ENCODE measurements at regions not wholly inside any gene's neighbourhood (a gene's known extent, or its start where the extent isn't known, plus 50 kb on each side); places are given as distances from the start of the nearest gene placed in this dataset.
"Not testable (repeated sequence)": the region's sequence is repeated elsewhere in the genome, so short reads cannot be mapped to it uniquely, and the experiment has no call there.

- DNase-seq = no peak
Measured at GRCh38 chr10:22875581-22875980, 52.3 kb upstream of the ARMC3 start.

GRCh38 chr10:22874189-22874854, 53.5 kb upstream of the ARMC3 start:
- no peak for DNase-seq

- DNase-seq = no peak
Measured at GRCh38 chr10:22856444-22857074, 71.3 kb upstream of the ARMC3 start.

- DNase-seq = peak; percentile 16
Measured at GRCh38 chr10:22854935-22855421, 72.9 kb upstream of the ARMC3 start.

GRCh38 chr10:22853906-22854447, 73.9 kb upstream of the ARMC3 start:
- DNase-seq = no peak

GRCh38 chr10:22852712-22853353, 75.0 kb upstream of the ARMC3 start:
- DNase-seq = no peak

- DNase-seq = no peak
Measured at GRCh38 chr10:22851865-22852239, 76.0 kb upstream of the ARMC3 start.

GRCh38 chr10:22850541-22850940, 77.3 kb upstream of the ARMC3 start:
- DNase-seq = no peak

- peak; percentile 8 for DNase-seq
Measured at GRCh38 chr10:22849077-22849805, 78.6 kb upstream of the ARMC3 start.

GRCh38 chr10:22848509-22848908, 79.3 kb upstream of the ARMC3 start:
- no peak for DNase-seq

GRCh38 chr10:22846294-22846693, 81.6 kb upstream of the ARMC3 start:
- DNase-seq = no peak

- DNase-seq = no peak
Measured at GRCh38 chr10:22839639-22840038, 88.2 kb upstream of the ARMC3 start.

- DNase-seq = no peak
Measured at GRCh38 chr10:22837771-22838170, 90.1 kb upstream of the ARMC3 start.

GRCh38 chr10:22837351-22837750, 90.5 kb upstream of the ARMC3 start:
- no peak for DNase-seq

GRCh38 chr10:22834471-22834870, 93.4 kb upstream of the ARMC3 start:
- DNase-seq = no peak

GRCh38 chr10:22833781-22834180, 94.1 kb upstream of the ARMC3 start:
- DNase-seq = no peak

GRCh38 chr10:22833353-22833752, 94.5 kb upstream of the ARMC3 start:
- DNase-seq = no peak

- no peak for DNase-seq
Measured at GRCh38 chr10:22832851-22833250, 95.0 kb upstream of the ARMC3 start.

- no peak for DNase-seq
Measured at GRCh38 chr10:22832066-22832602, 95.7 kb upstream of the ARMC3 start.

- no peak for DNase-seq
Measured at GRCh38 chr10:22831586-22831985, 96.3 kb upstream of the ARMC3 start.

GRCh38 chr10:22828712-22829111, 99.1 kb upstream of the ARMC3 start:
- not testable (repeated sequence) for DNase-seq

- DNase-seq = no peak
Measured at GRCh38 chr10:22825841-22826240, 102.0 kb upstream of the ARMC3 start.

GRCh38 chr10:22824984-22825383, 102.9 kb upstream of the ARMC3 start:
- peak; percentile 82 for DNase-seq
